Upper lobe of right lung (tissue), 1 donor: ENCODE measurements at regions not wholly inside any gene's neighbourhood (a gene's known extent, or its start where the extent isn't known, plus 50 kb on each side); places are given as distances from the start of the nearest gene placed in this dataset.
"Not testable (repeated sequence)": the region's sequence is repeated elsewhere in the genome, so short reads cannot be mapped to it uniquely, and the experiment has no call there.

Source experiments
- ATAC-seq: fragments of 200-7000 bp; cut with Tn5 transposase; one replicate; pipeline ENCODE4 v1.9.1; 2020; ENCODE audit warnings: mild to moderate bottlenecking, moderate library complexity
- DNase-seq: peaks from one replicate; pipeline ENCODE4 v3.0.0-alpha.2; 2020
- H3K27ac ChIP-seq: fragments of 200-600 bp; one replicate; pipeline ENCODE4 v1.8.0; 2022
- H3K27me3 ChIP-seq: fragments of 200-600 bp; one replicate; pipeline ENCODE4 v1.8.0; 2022; ENCODE audit warnings: mild to moderate bottlenecking
- H3K36me3 ChIP-seq: fragments of 200-600 bp; one replicate; pipeline ENCODE4 v1.8.0; 2022
- H3K4me1 ChIP-seq: fragments of 200-600 bp; one replicate; pipeline ENCODE4 v1.8.0; 2022
- H3K4me3 ChIP-seq: fragments of 200-600 bp; one replicate; pipeline ENCODE4 v1.8.0; 2022; ENCODE audit warnings: mild to moderate bottlenecking
- H3K9me3 ChIP-seq: fragments of 200-600 bp; one replicate; pipeline ENCODE4 v1.8.0; 2022
- intact Hi-C: fragments of 100-400 bp; cut with DNase I; formaldehyde crosslinking; loops from one replicate; pipeline ENCODE4 v1.11.0; 2022
- TF ChIP-seq, protein P1 (sequence below): fragments of 200-600 bp; IDR thresholded peaks from one replicate; pipeline ENCODE4 v1.8.0; 2022; ENCODE audit warnings: antibody characterized with exemption
- donor health status: DM: no; HTN: yes; CAD: no; lungs with severe emphysema.

DNA sequence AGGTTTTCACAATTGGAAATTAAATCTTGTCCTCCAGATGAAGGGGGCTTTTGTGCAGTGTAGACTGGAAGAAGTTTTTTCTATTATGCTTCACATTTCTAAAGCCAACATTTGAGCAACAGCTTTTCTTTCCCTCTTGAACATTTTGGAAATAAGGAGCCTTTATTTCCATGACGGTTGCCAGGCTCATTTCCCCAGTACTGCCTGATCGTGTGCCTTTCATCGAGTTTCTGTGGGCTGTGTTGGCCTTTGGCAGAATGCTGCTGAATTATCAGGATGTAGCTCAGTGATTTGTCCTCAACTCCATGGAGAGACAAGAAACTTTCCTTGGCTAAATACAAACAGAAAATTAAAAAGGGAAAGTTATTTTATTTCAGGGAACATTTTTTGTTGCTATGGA lies 314.8 kb upstream of the LRRC3B start:
- H3K27ac ChIP-seq, result no peak overlapping the region
- H3K27me3 ChIP-seq, result no peaks in the 10 kb centered on the region
- H3K9me3 ChIP-seq, result no peaks in the 10 kb centered on the region
- no peaks in the 10 kb centered on the region for H3K4me1 ChIP-seq
- TF ChIP-seq, protein P1, sequence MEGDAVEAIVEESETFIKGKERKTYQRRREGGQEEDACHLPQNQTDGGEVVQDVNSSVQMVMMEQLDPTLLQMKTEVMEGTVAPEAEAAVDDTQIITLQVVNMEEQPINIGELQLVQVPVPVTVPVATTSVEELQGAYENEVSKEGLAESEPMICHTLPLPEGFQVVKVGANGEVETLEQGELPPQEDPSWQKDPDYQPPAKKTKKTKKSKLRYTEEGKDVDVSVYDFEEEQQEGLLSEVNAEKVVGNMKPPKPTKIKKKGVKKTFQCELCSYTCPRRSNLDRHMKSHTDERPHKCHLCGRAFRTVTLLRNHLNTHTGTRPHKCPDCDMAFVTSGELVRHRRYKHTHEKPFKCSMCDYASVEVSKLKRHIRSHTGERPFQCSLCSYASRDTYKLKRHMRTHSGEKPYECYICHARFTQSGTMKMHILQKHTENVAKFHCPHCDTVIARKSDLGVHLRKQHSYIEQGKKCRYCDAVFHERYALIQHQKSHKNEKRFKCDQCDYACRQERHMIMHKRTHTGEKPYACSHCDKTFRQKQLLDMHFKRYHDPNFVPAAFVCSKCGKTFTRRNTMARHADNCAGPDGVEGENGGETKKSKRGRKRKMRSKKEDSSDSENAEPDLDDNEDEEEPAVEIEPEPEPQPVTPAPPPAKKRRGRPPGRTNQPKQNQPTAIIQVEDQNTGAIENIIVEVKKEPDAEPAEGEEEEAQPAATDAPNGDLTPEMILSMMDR, result no peak
- ATAC-seq (no peak), DNase-seq (no peak)
- H3K4me3 ChIP-seq, result no peak overlapping the region
- H3K36me3 ChIP-seq, result no peaks in the 10 kb centered on the region
- intact Hi-C loops, result no loop called here

DNA sequence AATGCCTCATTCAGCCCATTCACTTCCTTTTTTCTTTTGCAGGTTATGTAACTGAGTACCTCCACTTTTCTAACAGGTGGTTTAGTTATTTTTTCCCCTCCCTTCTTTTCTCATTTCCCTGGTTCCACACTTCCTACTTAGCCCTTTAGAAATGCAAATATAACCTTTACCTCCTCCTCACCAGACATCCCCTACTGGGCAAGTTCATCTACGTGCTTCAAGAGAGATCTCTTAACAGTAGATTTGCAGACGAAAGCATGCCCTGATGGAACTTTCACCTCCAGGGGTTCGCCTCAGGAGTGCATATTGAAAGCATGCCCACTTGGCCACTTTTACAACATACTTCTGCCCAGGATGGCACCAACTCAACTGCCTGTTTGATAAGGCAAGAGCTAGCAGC lies 314.1 kb upstream of the LRRC3B start:
- TF ChIP-seq, protein P1, result no peak

DNA sequence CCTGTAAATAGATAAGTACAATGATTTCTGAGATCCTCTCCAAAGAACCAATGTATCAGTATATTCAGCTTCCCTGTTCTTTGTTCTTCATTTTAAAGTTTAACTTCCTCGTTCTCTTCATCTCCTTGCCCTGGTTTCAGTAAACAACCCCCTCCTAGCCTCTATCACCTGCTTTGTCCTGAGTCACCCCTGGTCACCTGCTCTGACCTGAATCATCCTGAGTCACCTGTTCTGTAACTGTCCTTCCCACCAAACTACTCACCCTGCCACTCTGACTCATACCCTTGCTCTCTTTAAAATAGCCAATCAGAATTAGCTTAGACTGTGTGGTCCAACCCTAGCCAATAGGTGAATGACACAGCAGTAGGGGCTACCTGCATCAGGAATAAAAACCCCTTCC lies 313.0 kb upstream of the LRRC3B start:
- H3K27me3 ChIP-seq, H3K9me3 ChIP-seq, H3K36me3 ChIP-seq, DNase-seq, H3K27ac ChIP-seq, H3K4me3 ChIP-seq, intact Hi-C loops, H3K4me1 ChIP-seq, ATAC-seq: not testable (repeated sequence)

More for the DNA sequence above, 314.1 kb upstream of the LRRC3B start:
- no peaks in the 10 kb centered on the region for H3K27me3 ChIP-seq
- no peaks in the 10 kb centered on the region for H3K9me3 ChIP-seq
- H3K27ac ChIP-seq, result no peak overlapping the region
- ATAC-seq (no peak), DNase-seq (no peak)
- intact Hi-C loops, result no loop called here
- H3K4me1 ChIP-seq, result no peaks in the 10 kb centered on the region
- no peak overlapping the region for H3K4me3 ChIP-seq
- H3K36me3 ChIP-seq, result no peaks in the 10 kb centered on the region

DNA sequence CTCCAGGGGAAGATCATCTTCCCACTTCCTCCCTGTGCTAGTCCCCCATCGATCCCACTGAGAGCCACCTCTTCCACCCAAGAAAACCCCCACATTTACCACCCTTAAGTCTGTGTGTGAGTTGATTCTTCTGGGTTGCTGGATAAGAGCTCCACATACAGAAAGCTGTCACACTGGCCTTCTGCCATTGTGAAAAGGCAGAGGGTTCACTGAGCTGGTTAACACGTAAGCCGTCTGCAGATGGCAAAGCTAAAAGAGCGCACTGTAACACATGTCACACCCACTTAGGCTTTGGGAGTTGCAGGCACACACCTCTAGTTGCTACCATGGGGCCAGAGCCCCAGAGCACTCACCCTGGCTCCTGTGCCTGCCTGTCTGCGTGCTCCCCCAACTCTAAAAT lies 309.8 kb upstream of the LRRC3B start:
- H3K9me3 ChIP-seq, result peaks cover 2% of the 10 kb centered on the region
- no peak overlapping the region for H3K27ac ChIP-seq
- no peak for ATAC-seq
- no peak overlapping the region for H3K4me3 ChIP-seq
- no peaks in the 10 kb centered on the region for H3K27me3 ChIP-seq
- intact Hi-C loops, result no loop called here
- TF ChIP-seq, protein P1, result no peak
- H3K4me1 ChIP-seq, result no peaks in the 10 kb centered on the region
- H3K36me3 ChIP-seq, result no peaks in the 10 kb centered on the region
- no peak for DNase-seq

DNA sequence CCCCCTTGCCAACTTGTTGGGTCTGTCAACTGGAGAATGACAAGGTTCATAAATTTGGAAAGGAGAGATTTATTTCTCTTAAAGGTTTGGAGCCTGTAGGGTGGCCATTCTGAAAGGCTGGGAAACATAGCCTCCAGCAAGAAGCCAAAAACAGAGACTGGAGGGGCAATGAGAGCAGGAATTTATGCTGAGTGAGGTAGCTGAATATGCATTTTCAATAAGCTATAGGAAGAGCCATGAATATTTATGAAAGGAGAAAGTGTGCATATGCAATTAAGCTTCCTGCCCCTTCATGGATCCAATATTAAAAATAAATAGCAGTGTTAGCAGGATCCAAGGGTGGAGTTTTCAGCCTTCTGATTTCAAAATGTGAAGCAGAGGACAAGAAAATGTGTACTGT lies 306.1 kb upstream of the LRRC3B start:
- Histone ChIP-seq H3K4me1 (no peaks in the 10 kb centered on the region), H3K36me3 (no peaks in the 10 kb centered on the region), H3K27me3 (no peaks in the 10 kb centered on the region), H3K9me3 (peaks cover 10% of the 10 kb centered on the region), H3K4me3 (no peak overlapping the region), H3K27ac (no peak overlapping the region)
- no peak for ATAC-seq
- intact Hi-C loops, result no loop called here
- TF ChIP-seq, protein P1, result no peak
- no peak for DNase-seq

DNA sequence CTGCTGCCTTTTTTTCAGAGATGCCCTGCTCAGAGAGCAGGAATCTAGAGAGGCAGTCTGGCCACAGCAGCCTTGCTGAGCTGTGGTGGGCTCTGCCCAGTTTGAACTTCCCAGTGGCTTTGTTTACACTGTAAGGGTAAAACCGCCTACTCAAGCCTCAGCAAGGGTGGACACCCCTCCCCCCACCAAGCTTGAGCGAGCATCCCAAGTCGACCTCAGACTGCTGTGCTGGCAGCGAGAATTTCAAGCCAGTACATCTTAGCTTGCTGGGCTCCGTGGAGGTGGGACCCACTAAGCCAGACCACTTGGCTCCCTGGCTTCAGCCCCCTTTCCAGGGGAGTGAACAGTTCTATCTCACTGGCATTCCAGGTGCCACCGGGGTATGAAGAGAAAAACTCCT lies 298.8 kb upstream of the LRRC3B start:
- intact Hi-C loops, H3K9me3 ChIP-seq, H3K4me3 ChIP-seq, ATAC-seq, H3K27me3 ChIP-seq, H3K4me1 ChIP-seq, H3K36me3 ChIP-seq, H3K27ac ChIP-seq, DNase-seq: not testable (repeated sequence)

DNA sequence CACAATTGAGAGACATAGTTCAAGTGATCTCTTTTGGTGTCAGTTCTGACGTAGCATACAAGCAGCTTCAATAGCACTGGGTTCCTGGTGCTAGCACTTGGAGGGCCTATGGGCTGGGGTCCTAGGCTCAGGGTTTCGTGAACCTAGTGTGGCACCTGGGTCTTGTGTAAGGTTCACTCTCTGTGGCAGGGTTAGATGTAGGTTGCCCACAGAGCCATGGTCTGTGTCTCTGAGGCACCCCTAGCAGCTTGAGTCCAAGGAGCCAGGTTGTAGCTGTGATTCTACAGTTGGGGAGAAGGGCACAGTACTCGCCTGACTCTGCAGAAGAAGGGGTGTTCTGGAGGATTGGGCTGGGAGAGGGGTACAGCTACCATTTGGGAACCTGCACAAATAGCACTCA lies 282.6 kb upstream of the LRRC3B start:
- TF ChIP-seq, protein P1, result no peak
- H3K4me3 ChIP-seq, result no peak overlapping the region
- DNase-seq (no peak), ATAC-seq (peak; percentile 35)
- H3K27ac ChIP-seq, result no peak overlapping the region
- H3K36me3 ChIP-seq, result no peaks in the 10 kb centered on the region
- intact Hi-C loops, result no loop called here
- H3K27me3 ChIP-seq, result no peaks in the 10 kb centered on the region
- H3K9me3 ChIP-seq, result no peaks in the 10 kb centered on the region
- H3K4me1 ChIP-seq, result no peaks in the 10 kb centered on the region
